Uterus (tissue), 2 donors: ENCODE measurements at regions not wholly inside any gene's neighbourhood (a gene's known extent, or its start where the extent isn't known, plus 50 kb on each side); places are given as distances from the start of the nearest gene placed in this dataset.

Experiments used
- POLR2A ChIP-seq, 2 donors: fragments of 450-650 bp; IDR thresholded peaks; one replicate each; pipeline ENCODE4 v1.6.1; 2016; ENCODE audit warnings: antibody characterized with exemption in 2 of 2, mild to moderate bottlenecking in 1 of 2, moderate library complexity in 1 of 2
- TF ChIP-seq, protein P1 (sequence below), 4 experiments: fragments of 200-600 bp in 2 of 4; fragments of 450-650 bp in 2 of 4; sonication (generic) in 2 of 4; IDR thresholded peaks; one replicate each; pipeline ENCODE4 v1.5.1; 2016 to 2019; ENCODE audit warnings: antibody characterized with exemption in 4 of 4, mild to moderate bottlenecking in 2 of 4, moderate library complexity in 1 of 4

DNA sequence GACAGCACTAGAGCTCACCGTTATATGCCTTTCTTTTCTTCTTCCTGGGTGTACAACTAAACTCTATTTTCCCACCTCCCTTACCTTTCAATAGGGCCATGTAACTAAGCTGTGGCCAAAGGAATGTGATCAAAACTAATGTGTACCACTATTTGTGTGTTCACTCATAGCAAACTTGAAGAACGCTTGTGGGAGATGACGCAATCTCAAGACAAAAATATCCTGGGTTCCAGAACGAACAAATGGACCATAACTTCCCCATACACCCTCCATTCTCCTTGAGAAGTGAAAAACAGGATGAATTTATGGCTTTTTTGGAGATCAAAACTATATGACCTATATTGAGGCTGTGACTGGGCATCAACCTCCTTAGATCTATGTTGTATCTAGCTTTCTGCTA is 139.7 kb upstream of the GLRA2 start:
- TF ChIP-seq, protein P1, sequence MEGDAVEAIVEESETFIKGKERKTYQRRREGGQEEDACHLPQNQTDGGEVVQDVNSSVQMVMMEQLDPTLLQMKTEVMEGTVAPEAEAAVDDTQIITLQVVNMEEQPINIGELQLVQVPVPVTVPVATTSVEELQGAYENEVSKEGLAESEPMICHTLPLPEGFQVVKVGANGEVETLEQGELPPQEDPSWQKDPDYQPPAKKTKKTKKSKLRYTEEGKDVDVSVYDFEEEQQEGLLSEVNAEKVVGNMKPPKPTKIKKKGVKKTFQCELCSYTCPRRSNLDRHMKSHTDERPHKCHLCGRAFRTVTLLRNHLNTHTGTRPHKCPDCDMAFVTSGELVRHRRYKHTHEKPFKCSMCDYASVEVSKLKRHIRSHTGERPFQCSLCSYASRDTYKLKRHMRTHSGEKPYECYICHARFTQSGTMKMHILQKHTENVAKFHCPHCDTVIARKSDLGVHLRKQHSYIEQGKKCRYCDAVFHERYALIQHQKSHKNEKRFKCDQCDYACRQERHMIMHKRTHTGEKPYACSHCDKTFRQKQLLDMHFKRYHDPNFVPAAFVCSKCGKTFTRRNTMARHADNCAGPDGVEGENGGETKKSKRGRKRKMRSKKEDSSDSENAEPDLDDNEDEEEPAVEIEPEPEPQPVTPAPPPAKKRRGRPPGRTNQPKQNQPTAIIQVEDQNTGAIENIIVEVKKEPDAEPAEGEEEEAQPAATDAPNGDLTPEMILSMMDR (IDR thresholded peaks at IDR 0.05): no peak
- TF ChIP-seq POLR2A (IDR thresholded peaks at IDR 0.05): no peak
